ENCODE measurements at regions not wholly inside any gene's neighbourhood (a gene's known extent, or its start where the extent isn't known, plus 50 kb on each side); places are given as distances from the start of the nearest gene placed in this dataset.
"Not testable (repeated sequence)": the region's sequence is repeated elsewhere in the genome, so short reads cannot be mapped to it uniquely, and the experiment has no call there.

DNA sequence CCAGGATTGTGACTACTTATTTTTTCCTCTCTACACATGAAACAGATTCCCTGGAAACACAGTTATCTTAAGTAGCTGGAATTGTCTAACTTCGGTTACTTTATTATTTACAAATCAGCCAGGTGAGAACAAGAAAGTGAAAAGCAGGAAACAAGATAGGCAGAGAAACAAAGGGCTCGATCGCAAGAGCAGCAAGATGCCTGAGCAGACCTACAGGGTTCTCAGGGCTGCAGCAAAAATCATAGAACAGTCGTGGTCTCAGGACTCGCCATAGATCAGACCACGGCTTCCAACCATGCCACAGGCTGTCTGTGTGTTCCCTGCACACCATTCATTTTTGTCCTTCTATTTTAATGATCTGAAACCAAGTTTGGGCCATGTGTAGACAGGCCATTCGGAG, 186.2 kb upstream of the NOTCH2NLA start:
- BruUV-seq (replicated peaks); POLR2A ChIA-PET (ENCODE audit: unreplicated experiment); DNase-seq; H3K4me1 ChIP-seq (replicated peaks; ENCODE audit: insufficient read depth); H3K27ac ChIP-seq; CTCF ChIA-PET; H4K20me1 ChIP-seq (ENCODE audit: insufficient read depth); H3F3A ChIP-seq (ENCODE audit: insufficient read depth, low read depth); H3K36me3 ChIP-seq (ENCODE audit: low read depth); H3K9me2 ChIP-seq (ENCODE audit: insufficient read depth); H3K4me2 ChIP-seq; H3K4me3 ChIP-seq; H3K79me2 ChIP-seq (ENCODE audit: low read depth); H2AFZ ChIP-seq; intact Hi-C loops (cut with micrococcal nuclease; ENCODE audit: unreplicated experiment); H3K27me3 ChIP-seq (ENCODE audit: insufficient read depth, low read depth); H3K9me3 ChIP-seq (ENCODE audit: insufficient read depth, low read depth): not testable (repeated sequence)

- H3K36me3 ChIP-seq (ENCODE audit: low read depth); H3F3A ChIP-seq (ENCODE audit: insufficient read depth, low read depth); H3K9me3 ChIP-seq (ENCODE audit: insufficient read depth, low read depth); H3K4me3 ChIP-seq; H4K20me1 ChIP-seq (ENCODE audit: insufficient read depth); H3K27ac ChIP-seq; intact Hi-C loops (cut with micrococcal nuclease; ENCODE audit: unreplicated experiment); H2AFZ ChIP-seq; H3K4me1 ChIP-seq (replicated peaks; ENCODE audit: insufficient read depth); BruUV-seq (replicated peaks); H3K27me3 ChIP-seq (ENCODE audit: insufficient read depth, low read depth); H3K9me2 ChIP-seq (ENCODE audit: insufficient read depth); CTCF ChIA-PET; POLR2A ChIA-PET (ENCODE audit: unreplicated experiment); H3K4me2 ChIP-seq; H3K79me2 ChIP-seq (ENCODE audit: low read depth): not testable (repeated sequence)
- DNase-seq: peak; percentile 54 to 77
Measured at GRCh38 chr1:146413911-146414310, 185.1 kb upstream of the NOTCH2NLA start.

- intact Hi-C loops (cut with micrococcal nuclease; ENCODE audit: unreplicated experiment); H3K79me2 ChIP-seq (ENCODE audit: low read depth); H3K4me1 ChIP-seq (replicated peaks; ENCODE audit: insufficient read depth); H3K9me2 ChIP-seq (ENCODE audit: insufficient read depth); POLR2A ChIA-PET (ENCODE audit: unreplicated experiment); BruUV-seq (replicated peaks); H3K9me3 ChIP-seq (ENCODE audit: insufficient read depth, low read depth); H2AFZ ChIP-seq; H3K4me3 ChIP-seq; H4K20me1 ChIP-seq (ENCODE audit: insufficient read depth); DNase-seq; H3F3A ChIP-seq (ENCODE audit: insufficient read depth, low read depth); H3K27me3 ChIP-seq (ENCODE audit: insufficient read depth, low read depth); CTCF ChIA-PET; H3K4me2 ChIP-seq; H3K27ac ChIP-seq; H3K36me3 ChIP-seq (ENCODE audit: low read depth): not testable (repeated sequence)
Measured at GRCh38 chr1:146411923-146412322, 183.1 kb upstream of the NOTCH2NLA start.

- H3K36me3 ChIP-seq (ENCODE audit: low read depth); H3K9me2 ChIP-seq (ENCODE audit: insufficient read depth); H2AFZ ChIP-seq; H3K27me3 ChIP-seq (ENCODE audit: insufficient read depth, low read depth); H3F3A ChIP-seq (ENCODE audit: insufficient read depth, low read depth); CTCF ChIA-PET; H3K79me2 ChIP-seq (ENCODE audit: low read depth); H3K9me3 ChIP-seq (ENCODE audit: insufficient read depth, low read depth); H4K20me1 ChIP-seq (ENCODE audit: insufficient read depth); POLR2A ChIA-PET (ENCODE audit: unreplicated experiment); intact Hi-C loops (cut with micrococcal nuclease; ENCODE audit: unreplicated experiment); H3K4me1 ChIP-seq (replicated peaks; ENCODE audit: insufficient read depth): not testable (repeated sequence)
- TSS peak; percentile 100 for BruUV-seq (replicated peaks)
- H3K4me3 ChIP-seq: peak overlapping the region; percentile 41; the same call in 1 of the 2 replicates
- peak overlapping the region; percentile 82 for H3K27ac ChIP-seq
- H3K4me2 ChIP-seq: peak overlapping the region; percentile 76
- DNase-seq: peak; percentile 76 to 99
Measured at GRCh38 chr1:146409817-146410441, 181.1 kb upstream of the NOTCH2NLA start.

- H3K9me2 ChIP-seq (ENCODE audit: insufficient read depth); H3K79me2 ChIP-seq (ENCODE audit: low read depth); H3K4me1 ChIP-seq (replicated peaks; ENCODE audit: insufficient read depth); intact Hi-C loops (cut with micrococcal nuclease; ENCODE audit: unreplicated experiment); POLR2A ChIA-PET (ENCODE audit: unreplicated experiment); H3F3A ChIP-seq (ENCODE audit: insufficient read depth, low read depth); CTCF ChIA-PET; H3K27me3 ChIP-seq (ENCODE audit: insufficient read depth, low read depth); H3K36me3 ChIP-seq (ENCODE audit: low read depth); H3K9me3 ChIP-seq (ENCODE audit: insufficient read depth, low read depth); H4K20me1 ChIP-seq (ENCODE audit: insufficient read depth); BruUV-seq (replicated peaks); H2AFZ ChIP-seq: not testable (repeated sequence)
- Histone ChIP-seq H3K27ac (peak overlapping the region; percentile 82), H3K4me3 (peak overlapping the region; percentile 48; the same call in 1 of the 2 replicates), H3K4me2 (peak overlapping the region; percentile 76)
- peak; percentile 76 to 79 for DNase-seq
Measured at GRCh38 chr1:146409116-146409801, 180.4 kb upstream of the NOTCH2NLA start.
